Suprapubic skin (tissue), 4 donors: ENCODE measurements at regions not wholly inside any gene's neighbourhood (a gene's known extent, or its start where the extent isn't known, plus 50 kb on each side); places are given as distances from the start of the nearest gene placed in this dataset.

ENCODE experiments used
- DNase-seq, 2 donors: peaks; one replicate each; pipeline ENCODE4 v3.0.0-alpha.2; 2019; ENCODE audit warnings: low spot score in 2 of 2
- H3K27ac ChIP-seq: fragments of 200-600 bp; sonication (generic); one replicate; pipeline ENCODE4 v1.5.1; 2019
- H3K27me3 ChIP-seq: fragments of 200-600 bp; sonication (generic); one replicate; pipeline ENCODE4 v1.5.1; 2019
- H3K36me3 ChIP-seq: fragments of 200-600 bp; sonication (generic); one replicate; pipeline ENCODE4 v1.5.1; 2019
- H3K4me1 ChIP-seq: fragments of 200-600 bp; sonication (generic); one replicate; pipeline ENCODE4 v1.5.1; 2019
- H3K4me3 ChIP-seq: fragments of 200-600 bp; sonication (generic); one replicate; pipeline ENCODE4 v1.5.1; 2019; ENCODE audit warnings: mild to moderate bottlenecking
- H3K9me3 ChIP-seq: fragments of 200-600 bp; sonication (generic); one replicate; pipeline ENCODE4 v1.5.1; 2019
- EP300 ChIP-seq: sonication (generic); formaldehyde crosslinking; IDR thresholded peaks from one replicate; pipeline ENCODE4 v1.6.1; 2017; ENCODE audit warnings: antibody characterized with exemption
- POLR2A ChIP-seq, 2 donors: fragments of 450-650 bp; IDR thresholded peaks; one replicate each; pipeline ENCODE4 v1.6.1; 2017; ENCODE audit warnings: antibody characterized with exemption in 2 of 2, mild to moderate bottlenecking in 2 of 2, moderate library complexity in 2 of 2
- POLR2AphosphoS5 ChIP-seq, 3 donors: sonication (generic); formaldehyde crosslinking; IDR thresholded peaks; one replicate each; pipeline ENCODE4 v1.6.1; 2017; ENCODE audit warnings: antibody characterized with exemption in 3 of 3
- WGBS: methylation state at CpG from one replicate; pipeline ENCODE4 v1.1.5; 2018; 5-methylcytosine and 5-hydroxymethylcytosine counted together
- TF ChIP-seq, protein P1 (sequence below), 2 donors: fragments of 200-600 bp in 1 of 2; fragments of 450-650 bp in 1 of 2; sonication (generic) in 1 of 2; IDR thresholded peaks; one replicate each; pipeline ENCODE4 v1.5.1; 2016 to 2019; ENCODE audit warnings: antibody characterized with exemption in 2 of 2, mild to moderate bottlenecking in 1 of 2, moderate library complexity in 1 of 2

- DNase-seq: peak; percentile 21 to 49
- WGBS: 87% methylated on average over 5 of the region's 5 CpGs
- no peak for TF ChIP-seq POLR2A (IDR thresholded peaks at IDR 0.05)
These were observed 203.5 kb upstream of the TNRC6C start for GRCh38 chr17:77754956-77755355.

GRCh38 chr17:77755410-77755963 lies 203.0 kb upstream of the TNRC6C start:
- TF ChIP-seq POLR2A (IDR thresholded peaks at IDR 0.05) (no peak), EP300 (no peak), POLR2AphosphoS5 (IDR thresholded peaks at IDR 0.05) (no peak)
- TF ChIP-seq, protein P1, sequence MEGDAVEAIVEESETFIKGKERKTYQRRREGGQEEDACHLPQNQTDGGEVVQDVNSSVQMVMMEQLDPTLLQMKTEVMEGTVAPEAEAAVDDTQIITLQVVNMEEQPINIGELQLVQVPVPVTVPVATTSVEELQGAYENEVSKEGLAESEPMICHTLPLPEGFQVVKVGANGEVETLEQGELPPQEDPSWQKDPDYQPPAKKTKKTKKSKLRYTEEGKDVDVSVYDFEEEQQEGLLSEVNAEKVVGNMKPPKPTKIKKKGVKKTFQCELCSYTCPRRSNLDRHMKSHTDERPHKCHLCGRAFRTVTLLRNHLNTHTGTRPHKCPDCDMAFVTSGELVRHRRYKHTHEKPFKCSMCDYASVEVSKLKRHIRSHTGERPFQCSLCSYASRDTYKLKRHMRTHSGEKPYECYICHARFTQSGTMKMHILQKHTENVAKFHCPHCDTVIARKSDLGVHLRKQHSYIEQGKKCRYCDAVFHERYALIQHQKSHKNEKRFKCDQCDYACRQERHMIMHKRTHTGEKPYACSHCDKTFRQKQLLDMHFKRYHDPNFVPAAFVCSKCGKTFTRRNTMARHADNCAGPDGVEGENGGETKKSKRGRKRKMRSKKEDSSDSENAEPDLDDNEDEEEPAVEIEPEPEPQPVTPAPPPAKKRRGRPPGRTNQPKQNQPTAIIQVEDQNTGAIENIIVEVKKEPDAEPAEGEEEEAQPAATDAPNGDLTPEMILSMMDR (IDR thresholded peaks at IDR 0.05): no peak
- H3K4me3 ChIP-seq: no peak overlapping the region
- H3K9me3 ChIP-seq: no peaks in the 10 kb centered on the region
- peak; percentile 26 to 40 for DNase-seq
- peaks cover 14% of the 10 kb centered on the region for H3K27me3 ChIP-seq
- no peak overlapping the region for H3K27ac ChIP-seq
- WGBS: 95% methylated on average over 5 of the region's 9 CpGs
- no peaks in the 10 kb centered on the region for H3K4me1 ChIP-seq
- H3K36me3 ChIP-seq: no peaks in the 10 kb centered on the region

More at GRCh38 chr17:77754956-77755355, 203.5 kb upstream of the TNRC6C start:
- Histone ChIP-seq H3K9me3 (no peaks in the 10 kb centered on the region), H3K27me3 (peaks cover 17% of the 10 kb centered on the region), H3K4me3 (no peak overlapping the region), H3K4me1 (no peaks in the 10 kb centered on the region), H3K36me3 (no peaks in the 10 kb centered on the region), H3K27ac (no peak overlapping the region)

DNA sequence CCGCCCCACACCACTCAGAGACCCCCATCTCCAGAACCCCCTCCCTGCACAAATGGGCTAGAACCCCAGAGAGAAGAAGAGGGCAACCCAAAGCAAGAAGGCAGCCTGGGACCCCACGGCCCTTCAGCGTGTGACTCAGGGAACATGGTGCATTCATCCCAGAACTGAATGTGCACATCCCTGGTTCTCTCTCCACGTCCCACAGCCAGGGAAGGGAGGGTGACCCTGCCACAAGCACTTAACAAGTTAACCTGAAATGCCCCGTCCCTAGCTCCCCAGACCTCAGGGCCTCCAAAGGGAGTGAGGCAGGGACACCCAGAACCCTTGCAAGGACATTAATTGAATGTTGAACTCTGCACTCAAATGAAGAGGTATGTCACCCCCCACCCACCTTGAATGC lies 202.5 kb upstream of the TNRC6C start:
- 57% methylated on average over 1 of the region's 5 CpGs for WGBS
- Histone ChIP-seq H3K36me3 (no peaks in the 10 kb centered on the region), H3K4me3 (no peak overlapping the region), H3K27ac (no peak overlapping the region), H3K4me1 (no peaks in the 10 kb centered on the region), H3K27me3 (peaks cover 14% of the 10 kb centered on the region), H3K9me3 (no peaks in the 10 kb centered on the region)
- DNase-seq: peak in 1 of 2 donors; percentile 21
- TF ChIP-seq POLR2AphosphoS5 (IDR thresholded peaks at IDR 0.05): no peak
- TF ChIP-seq, protein P1 (IDR thresholded peaks at IDR 0.05): no peak
- no peak for TF ChIP-seq POLR2A (IDR thresholded peaks at IDR 0.05)
- TF ChIP-seq EP300: no peak

- H3K36me3 ChIP-seq: no peaks in the 10 kb centered on the region
- no peak for TF ChIP-seq POLR2AphosphoS5 (IDR thresholded peaks at IDR 0.05)
- TF ChIP-seq POLR2A (IDR thresholded peaks at IDR 0.05): no peak
- no peak for TF ChIP-seq EP300
- TF ChIP-seq, protein P1 (IDR thresholded peaks at IDR 0.05): no peak
- H3K27me3 ChIP-seq: peaks cover 14% of the 10 kb centered on the region
- WGBS: 76% methylated on average over 10 of the region's 10 CpGs
- DNase-seq: no peak
- no peaks in the 10 kb centered on the region for H3K4me1 ChIP-seq
- H3K27ac ChIP-seq: no peak overlapping the region
- no peaks in the 10 kb centered on the region for H3K9me3 ChIP-seq
- H3K4me3 ChIP-seq: no peak overlapping the region
These were observed 201.5 kb upstream of the TNRC6C start for GRCh38 chr17:77756846-77757560.

GRCh38 chr17:77757561-77757898 lies 201.0 kb upstream of the TNRC6C start:
- no peaks in the 10 kb centered on the region for H3K4me1 ChIP-seq
- H3K27ac ChIP-seq: no peak overlapping the region
- TF ChIP-seq POLR2AphosphoS5 (IDR thresholded peaks at IDR 0.05) (no peak), POLR2A (IDR thresholded peaks at IDR 0.05) (no peak), EP300 (no peak)
- TF ChIP-seq, protein P1 (IDR thresholded peaks at IDR 0.05): no peak
- DNase-seq: no peak
- no peaks in the 10 kb centered on the region for H3K9me3 ChIP-seq
- WGBS: 78% methylated on average over 7 of the region's 7 CpGs
- H3K4me3 ChIP-seq: no peak overlapping the region
- no peaks in the 10 kb centered on the region for H3K36me3 ChIP-seq
- H3K27me3 ChIP-seq: peaks cover 14% of the 10 kb centered on the region
